ENCODE measurements at regions not wholly inside any gene's neighbourhood (a gene's known extent, or its start where the extent isn't known, plus 50 kb on each side); places are given as distances from the start of the nearest gene placed in this dataset.

DNA sequence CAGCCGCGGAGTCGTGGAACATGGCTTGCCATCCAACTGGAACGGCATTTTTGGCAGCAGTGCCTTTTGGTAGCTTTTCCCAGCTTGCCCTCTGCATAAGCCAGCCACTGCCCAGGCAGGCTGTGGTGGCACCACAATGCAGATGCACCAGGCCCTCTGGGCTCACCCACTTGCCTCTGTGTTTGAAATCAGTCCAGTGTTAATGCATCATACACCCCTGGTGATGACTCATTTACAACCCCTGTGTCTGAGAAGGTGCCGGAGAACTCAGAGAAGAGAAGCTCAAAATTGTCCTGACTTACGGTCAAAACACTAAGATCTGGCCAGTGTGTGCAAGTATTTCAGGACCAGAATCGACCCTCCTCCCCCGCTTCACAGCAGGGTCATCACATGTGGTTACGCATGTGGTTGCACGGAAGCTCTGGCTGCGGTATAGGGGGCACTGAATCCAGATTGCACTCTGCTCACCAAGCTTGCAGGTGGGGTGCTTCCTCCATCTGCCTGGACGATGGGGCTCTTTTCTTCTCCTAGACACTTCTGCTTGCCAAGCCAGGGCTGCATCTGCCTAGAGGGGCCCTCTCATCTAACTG, 66.5 kb upstream of the SMIM15 start:
- Mint-ChIP-seq H3K9me3 (ENCODE audit: low read depth, unreplicated experiment) (no peaks in the 10 kb centered on the region), H3K4me3 (ENCODE audit: low read depth, unreplicated experiment) (no peak overlapping the region), H3K27me3 (ENCODE audit: unreplicated experiment) (no peaks in the 10 kb centered on the region), H3K36me3 (ENCODE audit: insufficient read depth, unreplicated experiment) (no peaks in the 10 kb centered on the region), H3K4me1 (ENCODE audit: low read depth, unreplicated experiment) (peaks cover 11% of the 10 kb centered on the region), H3K27ac (ENCODE audit: unreplicated experiment) (no peak overlapping the region)
- TF ChIP-seq, protein P1, sequence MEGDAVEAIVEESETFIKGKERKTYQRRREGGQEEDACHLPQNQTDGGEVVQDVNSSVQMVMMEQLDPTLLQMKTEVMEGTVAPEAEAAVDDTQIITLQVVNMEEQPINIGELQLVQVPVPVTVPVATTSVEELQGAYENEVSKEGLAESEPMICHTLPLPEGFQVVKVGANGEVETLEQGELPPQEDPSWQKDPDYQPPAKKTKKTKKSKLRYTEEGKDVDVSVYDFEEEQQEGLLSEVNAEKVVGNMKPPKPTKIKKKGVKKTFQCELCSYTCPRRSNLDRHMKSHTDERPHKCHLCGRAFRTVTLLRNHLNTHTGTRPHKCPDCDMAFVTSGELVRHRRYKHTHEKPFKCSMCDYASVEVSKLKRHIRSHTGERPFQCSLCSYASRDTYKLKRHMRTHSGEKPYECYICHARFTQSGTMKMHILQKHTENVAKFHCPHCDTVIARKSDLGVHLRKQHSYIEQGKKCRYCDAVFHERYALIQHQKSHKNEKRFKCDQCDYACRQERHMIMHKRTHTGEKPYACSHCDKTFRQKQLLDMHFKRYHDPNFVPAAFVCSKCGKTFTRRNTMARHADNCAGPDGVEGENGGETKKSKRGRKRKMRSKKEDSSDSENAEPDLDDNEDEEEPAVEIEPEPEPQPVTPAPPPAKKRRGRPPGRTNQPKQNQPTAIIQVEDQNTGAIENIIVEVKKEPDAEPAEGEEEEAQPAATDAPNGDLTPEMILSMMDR (IDR thresholded peaks at IDR 0.05; ENCODE audit: unreplicated experiment) = no peak
- intact Hi-C loops (cut with micrococcal nuclease; ENCODE audit: unreplicated experiment) = no loop called here
- BruUV-seq (replicated peaks) = no TSS peak
- CTCF ChIA-PET = interaction anchor here (0.6 kb wide), 1 partner anchor 28 kb away, joined by 4 read pairs; no protein-coding TSS in a partner anchor
- no peak for DNase-seq

- Mint-ChIP-seq H3K4me3 (ENCODE audit: low read depth, unreplicated experiment) (no peak overlapping the region), H3K27ac (ENCODE audit: unreplicated experiment) (no peak overlapping the region), H3K9me3 (ENCODE audit: low read depth, unreplicated experiment) (no peaks in the 10 kb centered on the region), H3K36me3 (ENCODE audit: insufficient read depth, unreplicated experiment) (no peaks in the 10 kb centered on the region), H3K27me3 (ENCODE audit: unreplicated experiment) (no peaks in the 10 kb centered on the region), H3K4me1 (ENCODE audit: low read depth, unreplicated experiment) (peaks cover 11% of the 10 kb centered on the region)
- DNase-seq = no peak
- intact Hi-C loops (cut with micrococcal nuclease; ENCODE audit: unreplicated experiment) = no loop called here
- TF ChIP-seq, protein P1 (IDR thresholded peaks at IDR 0.05; ENCODE audit: unreplicated experiment) = no peak
- no TSS peak for BruUV-seq (replicated peaks)
- CTCF ChIA-PET = no interaction called here
Measured at GRCh38 chr5:61229416-61229815, 67.1 kb upstream of the SMIM15 start.

DNA sequence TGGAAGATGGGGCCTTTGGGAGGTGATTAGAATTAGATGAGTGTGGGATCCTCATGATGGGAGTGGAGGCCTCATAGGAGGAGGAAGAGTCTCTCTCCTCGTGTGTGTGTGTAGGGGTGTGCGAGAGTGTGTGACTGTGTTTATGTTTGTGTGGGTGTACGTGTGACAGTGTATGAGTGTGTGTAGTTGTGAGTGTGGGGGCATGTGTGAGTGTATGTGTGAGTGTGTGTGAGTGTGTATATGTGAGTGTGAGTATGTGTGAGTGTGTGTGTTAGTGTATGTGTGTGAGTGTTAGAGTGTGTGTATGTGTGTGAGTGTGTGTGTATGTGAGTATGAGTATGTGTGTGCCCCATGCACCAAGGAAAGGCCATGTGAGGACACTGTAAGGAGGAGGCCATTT, 68.2 kb upstream of the SMIM15 start:
- TF ChIP-seq, protein P1 (IDR thresholded peaks at IDR 0.05; ENCODE audit: unreplicated experiment) = no peak
- DNase-seq = no peak
- Mint-ChIP-seq H3K9me3 (ENCODE audit: low read depth, unreplicated experiment) (no peaks in the 10 kb centered on the region), H3K4me3 (ENCODE audit: low read depth, unreplicated experiment) (no peak overlapping the region), H3K27ac (ENCODE audit: unreplicated experiment) (no peak overlapping the region), H3K27me3 (ENCODE audit: unreplicated experiment) (no peaks in the 10 kb centered on the region), H3K4me1 (ENCODE audit: low read depth, unreplicated experiment) (peaks cover 11% of the 10 kb centered on the region), H3K36me3 (ENCODE audit: insufficient read depth, unreplicated experiment) (no peaks in the 10 kb centered on the region)
- intact Hi-C loops (cut with micrococcal nuclease; ENCODE audit: unreplicated experiment) = no loop called here
- BruUV-seq (replicated peaks) = no TSS peak
- CTCF ChIA-PET = no interaction called here

GRCh38 chr5:61231813-61232212, 69.5 kb upstream of the SMIM15 start:
- intact Hi-C loops (cut with micrococcal nuclease; ENCODE audit: unreplicated experiment) = no loop called here
- BruUV-seq (replicated peaks) = no TSS peak
- CTCF ChIA-PET = no interaction called here
- H3K4me3 Mint-ChIP-seq (ENCODE audit: low read depth, unreplicated experiment) = no peak overlapping the region
- H3K27me3 Mint-ChIP-seq (ENCODE audit: unreplicated experiment) = no peaks in the 10 kb centered on the region
- DNase-seq = no peak
- H3K27ac Mint-ChIP-seq (ENCODE audit: unreplicated experiment) = no peak overlapping the region
- peaks cover 11% of the 10 kb centered on the region for H3K4me1 Mint-ChIP-seq (ENCODE audit: low read depth, unreplicated experiment)
- TF ChIP-seq, protein P1 (IDR thresholded peaks at IDR 0.05; ENCODE audit: unreplicated experiment) = no peak
- H3K9me3 Mint-ChIP-seq (ENCODE audit: low read depth, unreplicated experiment) = no peaks in the 10 kb centered on the region
- H3K36me3 Mint-ChIP-seq (ENCODE audit: insufficient read depth, unreplicated experiment) = no peaks in the 10 kb centered on the region

Measured in Calu3 (cell line).